ENCODE measurements at regions not wholly inside any gene's neighbourhood (a gene's known extent, or its start where the extent isn't known, plus 50 kb on each side); places are given as distances from the start of the nearest gene placed in this dataset.

DNA sequence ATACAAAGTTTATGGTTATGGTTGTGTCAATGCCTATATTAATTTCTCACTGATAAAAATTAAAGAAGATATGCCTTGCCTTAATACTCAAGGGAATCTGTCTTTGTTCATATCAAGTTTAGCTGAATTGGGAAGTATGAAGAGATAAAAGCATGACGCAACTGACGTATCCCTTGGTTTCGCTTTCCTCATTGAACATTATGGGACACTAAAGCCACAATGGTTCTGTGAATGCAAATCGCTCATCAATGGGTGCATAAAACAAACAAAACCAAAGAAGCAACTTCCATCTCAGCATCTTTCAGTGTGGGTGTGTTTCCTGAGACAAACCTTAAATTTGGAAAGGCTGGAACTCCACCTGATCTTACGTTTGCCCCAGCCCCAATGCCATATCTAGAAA lies 108.2 kb downstream of the NPIPB5 start:
- TF ChIP-seq, protein P1, sequence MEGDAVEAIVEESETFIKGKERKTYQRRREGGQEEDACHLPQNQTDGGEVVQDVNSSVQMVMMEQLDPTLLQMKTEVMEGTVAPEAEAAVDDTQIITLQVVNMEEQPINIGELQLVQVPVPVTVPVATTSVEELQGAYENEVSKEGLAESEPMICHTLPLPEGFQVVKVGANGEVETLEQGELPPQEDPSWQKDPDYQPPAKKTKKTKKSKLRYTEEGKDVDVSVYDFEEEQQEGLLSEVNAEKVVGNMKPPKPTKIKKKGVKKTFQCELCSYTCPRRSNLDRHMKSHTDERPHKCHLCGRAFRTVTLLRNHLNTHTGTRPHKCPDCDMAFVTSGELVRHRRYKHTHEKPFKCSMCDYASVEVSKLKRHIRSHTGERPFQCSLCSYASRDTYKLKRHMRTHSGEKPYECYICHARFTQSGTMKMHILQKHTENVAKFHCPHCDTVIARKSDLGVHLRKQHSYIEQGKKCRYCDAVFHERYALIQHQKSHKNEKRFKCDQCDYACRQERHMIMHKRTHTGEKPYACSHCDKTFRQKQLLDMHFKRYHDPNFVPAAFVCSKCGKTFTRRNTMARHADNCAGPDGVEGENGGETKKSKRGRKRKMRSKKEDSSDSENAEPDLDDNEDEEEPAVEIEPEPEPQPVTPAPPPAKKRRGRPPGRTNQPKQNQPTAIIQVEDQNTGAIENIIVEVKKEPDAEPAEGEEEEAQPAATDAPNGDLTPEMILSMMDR (conservative IDR thresholded peaks at IDR 0.05 in 1 of 2, IDR thresholded peaks at IDR 0.05 in 1 of 2; ENCODE audit: low read depth in 1 of 2, low read length in 2 of 2): no peak
- TF ChIP-seq EZH2 (IDR thresholded peaks at IDR 0.05; ENCODE audit: low read length, missing control alignments): no peak
